ENCODE measurements at regions not wholly inside any gene's neighbourhood (a gene's known extent, or its start where the extent isn't known, plus 50 kb on each side); places are given as distances from the start of the nearest gene placed in this dataset.

GRCh38 chr18:22349317-22349898 lies 68.3 kb downstream of the CTAGE1 start:
- DNase-seq (ENCODE audit: low read depth) (peak; percentile 12), FAIRE-seq (no peak)
- Histone ChIP-seq H3K9me3 (ENCODE audit: insufficient read depth, low read depth, low read length) (no peaks in the 10 kb centered on the region), H3K79me2 (ENCODE audit: insufficient read depth, low read length) (no peaks in the 10 kb centered on the region), H3K4me3 (ENCODE audit: insufficient read depth, low read depth, low read length) (peak overlapping the region; percentile 54), H2AFZ (ENCODE audit: low read depth, low read length) (peak overlapping the region; percentile 74), H3K9ac (ENCODE audit: low read length) (peak overlapping the region; percentile 85), H3K4me1 (ENCODE audit: insufficient read depth, low read length) (peaks cover 46% of the 10 kb centered on the region), H3K27ac (ENCODE audit: low read depth, low read length) (peak overlapping the region; percentile 52), H3K4me2 (ENCODE audit: low read length) (peak overlapping the region; percentile 88), H3K27me3 (ENCODE audit: insufficient read depth, low read length) (peaks cover 10% of the 10 kb centered on the region), H3K36me3 (ENCODE audit: insufficient read depth, low read length) (no peaks in the 10 kb centered on the region), H4K20me1 (ENCODE audit: insufficient read depth, low read length) (no peaks in the 10 kb centered on the region)
- H3K27ac Mint-ChIP-seq (ENCODE audit: unreplicated experiment), result peak overlapping the region; percentile 56
- no peaks in the 10 kb centered on the region for H3K36me3 Mint-ChIP-seq (ENCODE audit: low read depth, unreplicated experiment)
- TF ChIP-seq, protein P1, sequence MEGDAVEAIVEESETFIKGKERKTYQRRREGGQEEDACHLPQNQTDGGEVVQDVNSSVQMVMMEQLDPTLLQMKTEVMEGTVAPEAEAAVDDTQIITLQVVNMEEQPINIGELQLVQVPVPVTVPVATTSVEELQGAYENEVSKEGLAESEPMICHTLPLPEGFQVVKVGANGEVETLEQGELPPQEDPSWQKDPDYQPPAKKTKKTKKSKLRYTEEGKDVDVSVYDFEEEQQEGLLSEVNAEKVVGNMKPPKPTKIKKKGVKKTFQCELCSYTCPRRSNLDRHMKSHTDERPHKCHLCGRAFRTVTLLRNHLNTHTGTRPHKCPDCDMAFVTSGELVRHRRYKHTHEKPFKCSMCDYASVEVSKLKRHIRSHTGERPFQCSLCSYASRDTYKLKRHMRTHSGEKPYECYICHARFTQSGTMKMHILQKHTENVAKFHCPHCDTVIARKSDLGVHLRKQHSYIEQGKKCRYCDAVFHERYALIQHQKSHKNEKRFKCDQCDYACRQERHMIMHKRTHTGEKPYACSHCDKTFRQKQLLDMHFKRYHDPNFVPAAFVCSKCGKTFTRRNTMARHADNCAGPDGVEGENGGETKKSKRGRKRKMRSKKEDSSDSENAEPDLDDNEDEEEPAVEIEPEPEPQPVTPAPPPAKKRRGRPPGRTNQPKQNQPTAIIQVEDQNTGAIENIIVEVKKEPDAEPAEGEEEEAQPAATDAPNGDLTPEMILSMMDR (IDR thresholded peaks at IDR 0.05; ENCODE audit: insufficient read depth, low read depth, low read length), result no peak
- no peak for TF ChIP-seq EZH2 (IDR thresholded peaks at IDR 0.05; ENCODE audit: insufficient read depth, low read length)
- peak overlapping the region; percentile 80 for H3K4me3 Mint-ChIP-seq (ENCODE audit: unreplicated experiment)
- peaks cover 39% of the 10 kb centered on the region for H3K27me3 Mint-ChIP-seq (ENCODE audit: low read depth, unreplicated experiment)
- H3K9me3 Mint-ChIP-seq (ENCODE audit: unreplicated experiment), result peaks cover 1% of the 10 kb centered on the region
- H3K4me1 Mint-ChIP-seq (ENCODE audit: low read depth, unreplicated experiment), result peaks cover 33% of the 10 kb centered on the region

- Histone ChIP-seq H3K4me2 (ENCODE audit: low read length) (peak overlapping the region; percentile 88), H3K27ac (ENCODE audit: low read depth, low read length) (peak overlapping the region; percentile 72), H3K27me3 (ENCODE audit: insufficient read depth, low read length) (peaks cover 10% of the 10 kb centered on the region), H3K9ac (ENCODE audit: low read length) (peak overlapping the region; percentile 85), H3K79me2 (ENCODE audit: insufficient read depth, low read length) (no peaks in the 10 kb centered on the region), H3K9me3 (ENCODE audit: insufficient read depth, low read depth, low read length) (no peaks in the 10 kb centered on the region), H3K4me3 (ENCODE audit: insufficient read depth, low read depth, low read length) (peak overlapping the region; percentile 54), H3K36me3 (ENCODE audit: insufficient read depth, low read length) (no peaks in the 10 kb centered on the region), H4K20me1 (ENCODE audit: insufficient read depth, low read length) (no peaks in the 10 kb centered on the region), H3K4me1 (ENCODE audit: insufficient read depth, low read length) (peaks cover 46% of the 10 kb centered on the region), H2AFZ (ENCODE audit: low read depth, low read length) (peak overlapping the region; percentile 74)
- H3K27me3 Mint-ChIP-seq (ENCODE audit: low read depth, unreplicated experiment), result peaks cover 41% of the 10 kb centered on the region
- H3K9me3 Mint-ChIP-seq (ENCODE audit: unreplicated experiment), result peaks cover 1% of the 10 kb centered on the region
- H3K36me3 Mint-ChIP-seq (ENCODE audit: low read depth, unreplicated experiment), result no peaks in the 10 kb centered on the region
- peak overlapping the region; percentile 87 for H3K4me3 Mint-ChIP-seq (ENCODE audit: unreplicated experiment)
- H3K4me1 Mint-ChIP-seq (ENCODE audit: low read depth, unreplicated experiment), result peaks cover 33% of the 10 kb centered on the region
- peak overlapping the region; percentile 56 for H3K27ac Mint-ChIP-seq (ENCODE audit: unreplicated experiment)
- no peak for FAIRE-seq
- TF ChIP-seq, protein P1 (IDR thresholded peaks at IDR 0.05; ENCODE audit: insufficient read depth, low read depth, low read length), result no peak
- TF ChIP-seq EZH2 (IDR thresholded peaks at IDR 0.05; ENCODE audit: insufficient read depth, low read length), result no peak
- peak; percentile 82 for DNase-seq (ENCODE audit: low read depth)
These were observed 69.0 kb downstream of the CTAGE1 start for GRCh38 chr18:22348521-22349316.

Measured in astrocyte (in vitro differentiated cells and primary cell).